GM12878 (cell line): ENCODE measurements at regions not wholly inside any gene's neighbourhood (a gene's known extent, or its start where the extent isn't known, plus 50 kb on each side); places are given as distances from the start of the nearest gene placed in this dataset.

Experiments used
- ATAC-seq: fragments of 200-7000 bp; cut with Tn5 transposase; 3 replicates; pipeline ENCODE4 v1.9.1; 2020; ENCODE audit warnings: mild to moderate bottlenecking, moderate library complexity
- BruUV-seq: library from RNA; stranded (reverse); fragments of 400-500 nt; replicated peaks from 2 replicates; lab custom pipeline; 2021; lab: Mats Ljungman, UMichigan
- CTCF ChIA-PET: fragments of 300-600 bp; sonication (Branson Sonifier 250); formaldehyde crosslinking; extraction: SDS; loops from one replicate; lab custom pipeline; 2021; ENCODE audit warnings: inconsistent platforms; lab: Yijun Ruan, JAX
- POLR2A ChIA-PET: fragments of 350-600 bp; formaldehyde crosslinking; extraction: SDS; loops from one replicate; lab custom pipeline; 2021; ENCODE audit warnings: inconsistent platforms; lab: Charles Lee
- RAD21 ChIA-PET: fragments of 300-600 bp; sonication (Branson Sonifier 250); formaldehyde crosslinking; loops from one replicate; lab custom pipeline; 2023; ENCODE audit warnings: antibody characterized with exemption; ENCODE audit not compliant: unreplicated experiment; lab: Charles Lee
- SMC1A ChIA-PET: fragments of 300-600 bp; sonication (Branson Sonifier 250); formaldehyde crosslinking; loops from one replicate; lab custom pipeline; 2023; ENCODE audit not compliant: unreplicated experiment, uncharacterized antibody; lab: Charles Lee
- DNase-seq: peaks from one replicate; pipeline ENCODE4 v3.0.0-alpha.2; 2011; ENCODE audit warnings: low read depth, low spot score
- FAIRE-seq: peaks from 3 replicates; lab custom pipeline; 2011; peaks lifted over from hg19 to GRCh38; lab: Jason Lieb, UNC
- H2AFZ ChIP-seq: 2 replicates; pipeline ENCODE4 v1.6.0; 2011; ENCODE audit warnings: low read depth, low read length, control low read depth; ENCODE audit not compliant: control insufficient read depth
- H3K27ac ChIP-seq: 2 replicates; pipeline ENCODE4 v1.5.1; 2011; ENCODE audit warnings: control low read depth; ENCODE audit not compliant: control insufficient read depth, insufficient read depth
- H3K27me3 ChIP-seq, 2 experiments: replicated peaks in 1 of 2; 2 replicates each; pipeline versions ENCODE4 v1.6.0 to v1.6.1; 2011; ENCODE audit warnings: low read length in 1 of 2; ENCODE audit not compliant: control insufficient read depth in 2 of 2, insufficient read depth in 2 of 2
- H3K36me3 ChIP-seq, 2 experiments: 2 replicates each; pipeline ENCODE4 v1.5.1; 2011; ENCODE audit warnings: low read length in 1 of 2; ENCODE audit not compliant: control insufficient read depth in 2 of 2, insufficient read depth in 2 of 2
- H3K4me1 ChIP-seq: 2 replicates; pipeline ENCODE4 v1.6.1; 2011; ENCODE audit warnings: mild to moderate bottlenecking, low read length, moderate library complexity, mixed read lengths; ENCODE audit not compliant: control insufficient read depth, insufficient read depth
- H3K4me2 ChIP-seq: 2 replicates; pipeline ENCODE4 v1.6.0; 2011; ENCODE audit warnings: control low read depth; ENCODE audit not compliant: control insufficient read depth, insufficient read depth
- H3K4me3 ChIP-seq: fragments of 200-600 bp; sonication (generic); 2 replicates; pipeline ENCODE4 v1.5.1; 2016
- H3K79me2 ChIP-seq: 2 replicates; pipeline ENCODE4 v1.6.0; 2011; ENCODE audit warnings: low read length; ENCODE audit not compliant: control insufficient read depth, insufficient read depth
- H3K9ac ChIP-seq: 2 replicates; pipeline ENCODE4 v1.8.0; 2011; ENCODE audit warnings: low read length, control low read depth, mixed read lengths; ENCODE audit not compliant: control insufficient read depth, insufficient read depth
- H3K9me3 ChIP-seq: replicated peaks from 3 replicates; pipeline ENCODE4 v1.5.1; 2011; ENCODE audit warnings: mild to moderate bottlenecking, low read length; ENCODE audit not compliant: control insufficient read depth, insufficient read depth
- H4K20me1 ChIP-seq: 2 replicates; pipeline ENCODE4 v1.6.0; 2011; ENCODE audit not compliant: control insufficient read depth, insufficient read depth
- ATF7 ChIP-seq: fragments of 450-650 bp; IDR thresholded peaks from 2 replicates; pipeline ENCODE4 v1.6.1; 2016; ENCODE audit warnings: low read depth, mild to moderate bottlenecking
- CHD2 ChIP-seq: IDR thresholded peaks from 2 replicates; pipeline ENCODE4 v1.6.1; 2011; ENCODE audit warnings: low read depth, low read length, improper control_type of control experiment, borderline replicate concordance
- CREB1 ChIP-seq: IDR thresholded peaks from 2 replicates; pipeline ENCODE4 v1.6.1; 2012; ENCODE audit warnings: low read depth, mild to moderate bottlenecking, inconsistent platforms
- ETV6 ChIP-seq, 2 experiments: fragments of 450-650 bp in 1 of 2; IDR thresholded peaks in 1 of 2; conservative IDR thresholded peaks in 1 of 2; 2 replicates each; pipeline ENCODE4 v1.6.1; 2014; ENCODE audit warnings: antibody characterized with exemption in 1 of 2, borderline replicate concordance in 1 of 2, low read depth in 1 of 2, mild to moderate bottlenecking in 1 of 2, moderate library complexity in 1 of 2
- EZH2 ChIP-seq: IDR thresholded peaks from 2 replicates; pipeline ENCODE4 v1.6.1; 2012; ENCODE audit warnings: low read depth, mild to moderate bottlenecking, control low read depth, inconsistent platforms, low read length, borderline replicate concordance; ENCODE audit not compliant: control insufficient read depth
- FOS ChIP-seq: IDR thresholded peaks from 3 replicates; pipeline ENCODE4 v1.6.1; 2011; ENCODE audit warnings: borderline replicate concordance; ENCODE audit not compliant: insufficient read length; ENCODE audit errors: extremely low read depth
- IKZF1 ChIP-seq: fragments of 450-650 bp; conservative IDR thresholded peaks from 2 replicates; pipeline ENCODE4 v1.6.1; 2017; ENCODE audit warnings: antibody characterized with exemption, mild to moderate bottlenecking
- IRF3 ChIP-seq: fragments of 450-650 bp; IDR thresholded peaks from 2 replicates; pipeline ENCODE4 v1.6.1; 2014; ENCODE audit warnings: mild to moderate bottlenecking
- IRF4 ChIP-seq: IDR thresholded peaks from 2 replicates; pipeline ENCODE4 v1.6.1; 2011; ENCODE audit warnings: low read depth, low read length
- NR2F1 ChIP-seq: fragments of 450-650 bp; conservative IDR thresholded peaks from 2 replicates; pipeline ENCODE4 v1.6.1; 2017; ENCODE audit warnings: mild to moderate bottlenecking
- NRF1 ChIP-seq: conservative IDR thresholded peaks from 2 replicates; pipeline ENCODE4 v1.6.1; 2011; ENCODE audit warnings: mild to moderate bottlenecking, low read depth, low read length, improper control_type of control experiment
- PAX5 ChIP-seq: IDR thresholded peaks from 2 replicates; pipeline ENCODE4 v1.6.1; 2011; ENCODE audit warnings: low read depth, low read length, borderline replicate concordance
- SMAD1 ChIP-seq: fragments of 450-650 bp; IDR thresholded peaks from 2 replicates; pipeline ENCODE4 v1.6.1; 2018; ENCODE audit warnings: mild to moderate bottlenecking, low read depth; ENCODE audit not compliant: partially characterized antibody
- SREBF1 ChIP-seq: IDR thresholded peaks from 2 replicates; pipeline ENCODE4 v1.6.1; 2012; ENCODE audit warnings: mild to moderate bottlenecking, low read length
- TAF1 ChIP-seq: IDR thresholded peaks from 2 replicates; pipeline ENCODE4 v1.6.1; 2011; ENCODE audit warnings: mild to moderate bottlenecking, low read depth, low read length, borderline replicate concordance
- ZBTB33 ChIP-seq: fragments of 450-650 bp; IDR thresholded peaks from 2 replicates; pipeline ENCODE4 v1.6.1; 2017; ENCODE audit warnings: mild to moderate bottlenecking
- ZNF207 ChIP-seq: fragments of 450-650 bp; IDR thresholded peaks from 2 replicates; pipeline ENCODE4 v1.6.1; 2014; ENCODE audit warnings: antibody characterized with exemption, mild to moderate bottlenecking, borderline replicate concordance
- WGBS: methylation state at CpG from one replicate; pipeline ENCODE4 v1.1.6; 2016; ENCODE audit warnings: low lambda C conversion rate; ENCODE audit not compliant: insufficient replicate concordance, insufficient coverage; ENCODE audit errors: missing lambda C conversion rate; 5-methylcytosine and 5-hydroxymethylcytosine counted together
- in situ Hi-C: fragments of 300-500 bp; cut with MboI; formaldehyde crosslinking; loops from 9 replicates; pipeline ENCODE4 v1.14.3; 2018; ENCODE audit warnings: mixed read lengths
- intact Hi-C: fragments of 100-400 bp; cut with micrococcal nuclease; formaldehyde crosslinking; loops from one replicate; pipeline ENCODE4 v1.14.2; 2022; ENCODE audit not compliant: unreplicated experiment
- TF ChIP-seq, protein P1 (sequence below): fragments of 150-350 bp; IDR thresholded peaks from 2 replicates; pipeline ENCODE4 v1.6.1; 2016; ENCODE audit warnings: low read depth, low read length

- POLR2A ChIA-PET, result interaction anchor here (0.6 kb wide), 1 partner anchor 93 kb away, joined by 3 read pairs; no protein-coding TSS in a partner anchor
- H3K9me3 ChIP-seq, result no peaks in the 10 kb centered on the region
- TF ChIP-seq FOS, result no peak
- no peak for TF ChIP-seq NR2F1
- no peak for TF ChIP-seq IRF4
- no peak for TF ChIP-seq ATF7
- no peak for TF ChIP-seq ETV6 (conservative IDR thresholded peaks at IDR 0.05 in 1 of 2, IDR thresholded peaks at IDR 0.05 in 1 of 2; ENCODE audit: borderline replicate concordance in 1 of 2, low read depth in 1 of 2)
- TF ChIP-seq ZNF207, result no peak
- TF ChIP-seq CREB1, result no peak
- TF ChIP-seq SMAD1, result no peak
- TF ChIP-seq NRF1, result no peak
- TF ChIP-seq TAF1, result no peak
- TF ChIP-seq, protein P1, sequence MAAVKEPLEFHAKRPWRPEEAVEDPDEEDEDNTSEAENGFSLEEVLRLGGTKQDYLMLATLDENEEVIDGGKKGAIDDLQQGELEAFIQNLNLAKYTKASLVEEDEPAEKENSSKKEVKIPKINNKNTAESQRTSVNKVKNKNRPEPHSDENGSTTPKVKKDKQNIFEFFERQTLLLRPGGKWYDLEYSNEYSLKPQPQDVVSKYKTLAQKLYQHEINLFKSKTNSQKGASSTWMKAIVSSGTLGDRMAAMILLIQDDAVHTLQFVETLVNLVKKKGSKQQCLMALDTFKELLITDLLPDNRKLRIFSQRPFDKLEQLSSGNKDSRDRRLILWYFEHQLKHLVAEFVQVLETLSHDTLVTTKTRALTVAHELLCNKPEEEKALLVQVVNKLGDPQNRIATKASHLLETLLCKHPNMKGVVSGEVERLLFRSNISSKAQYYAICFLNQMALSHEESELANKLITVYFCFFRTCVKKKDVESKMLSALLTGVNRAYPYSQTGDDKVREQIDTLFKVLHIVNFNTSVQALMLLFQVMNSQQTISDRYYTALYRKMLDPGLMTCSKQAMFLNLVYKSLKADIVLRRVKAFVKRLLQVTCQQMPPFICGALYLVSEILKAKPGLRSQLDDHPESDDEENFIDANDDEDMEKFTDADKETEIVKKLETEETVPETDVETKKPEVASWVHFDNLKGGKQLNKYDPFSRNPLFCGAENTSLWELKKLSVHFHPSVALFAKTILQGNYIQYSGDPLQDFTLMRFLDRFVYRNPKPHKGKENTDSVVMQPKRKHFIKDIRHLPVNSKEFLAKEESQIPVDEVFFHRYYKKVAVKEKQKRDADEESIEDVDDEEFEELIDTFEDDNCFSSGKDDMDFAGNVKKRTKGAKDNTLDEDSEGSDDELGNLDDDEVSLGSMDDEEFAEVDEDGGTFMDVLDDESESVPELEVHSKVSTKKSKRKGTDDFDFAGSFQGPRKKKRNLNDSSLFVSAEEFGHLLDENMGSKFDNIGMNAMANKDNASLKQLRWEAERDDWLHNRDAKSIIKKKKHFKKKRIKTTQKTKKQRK, result no peak
- no peak for TF ChIP-seq PAX5
- no peak for TF ChIP-seq IRF3
- no peak for TF ChIP-seq EZH2
- no peak for TF ChIP-seq CHD2
- no peak for TF ChIP-seq IKZF1
- no peak for TF ChIP-seq ZBTB33
- TF ChIP-seq SREBF1, result no peak
- CTCF ChIA-PET, result no interaction called here
- H3K27me3 ChIP-seq, result 0 out of 4 replicates have a peak, but pooled peaks cover 0 to 4% of the 10 kb centered on the region in 2 experiments
- in situ Hi-C loops, result no loop called here
- ATAC-seq (no peak), DNase-seq (no peak), FAIRE-seq (no peak)
- 56% methylated on average over 7 of the region's 7 CpGs for WGBS
- no peak overlapping the region for H3K4me2 ChIP-seq
- no peak overlapping the region for H3K27ac ChIP-seq
- H3K4me3 ChIP-seq, result no peak overlapping the region
- SMC1A ChIA-PET, result interaction anchor here (0.8 kb wide), 1 partner anchor 61 kb away, joined by 3 read pairs; no protein-coding TSS in a partner anchor
- no peaks in the 10 kb centered on the region for H3K79me2 ChIP-seq
- BruUV-seq, result no TSS peak
- H3K4me1 ChIP-seq, result peaks cover 3% of the 10 kb centered on the region; the same call in 1 of the 2 replicates
- RAD21 ChIA-PET, result no interaction called here
- H4K20me1 ChIP-seq, result no peaks in the 10 kb centered on the region
- intact Hi-C loops, result no loop called here
- no peak overlapping the region for H2AFZ ChIP-seq
- no peaks in the 10 kb centered on the region for H3K36me3 ChIP-seq
- H3K9ac ChIP-seq, result no peak overlapping the region
Observed at GRCh38 chr18:76616373-76616772, 121.3 kb upstream of the ZNF516 start.
